HEK293 (cell line): ENCODE measurements at regions not wholly inside any gene's neighbourhood (a gene's known extent, or its start where the extent isn't known, plus 50 kb on each side); places are given as distances from the start of the nearest gene placed in this dataset.

Source experiments
- CTCF ChIA-PET: fragments of 350-600 bp; formaldehyde crosslinking; extraction: SDS; loops from one replicate; lab custom pipeline; 2021; ENCODE audit warnings: antibody characterized with exemption; lab: Yijun Ruan, JAX
- POLR2A ChIA-PET: fragments of 300-600 bp; formaldehyde crosslinking; extraction: SDS; loops from one replicate; lab custom pipeline; 2020; ENCODE audit warnings: antibody characterized with exemption, inconsistent platforms; lab: Yijun Ruan, JAX
- H3K27ac ChIP-seq: fragments of 200-500 bp; sonication (Bioruptor generic); 2 replicates; pipeline ENCODE4 v1.5.1; 2014; ENCODE audit warnings: low read depth, low read length, control low read depth, inconsistent platforms; ENCODE audit errors: extremely low read depth
- H3K36me3 ChIP-seq, 2 experiments: fragments of 200-500 bp in 1 of 2; sonication (Bioruptor generic) in 1 of 2; 1 replicate in 1 of 2; 2 replicates in 1 of 2; pipeline ENCODE4 v1.5.1; 2014 to 2017; ENCODE audit warnings: inconsistent platforms in 2 of 2, low read length in 2 of 2; ENCODE audit not compliant: control insufficient read depth in 2 of 2, insufficient read depth in 1 of 2
- H3K4me1 ChIP-seq: fragments of 200-500 bp; sonication (Bioruptor generic); 2 replicates; pipeline ENCODE4 v1.5.1; 2014; ENCODE audit warnings: mild to moderate bottlenecking, low read length, inconsistent platforms; ENCODE audit not compliant: control insufficient read depth, insufficient read depth
- H3K4me3 ChIP-seq: 2 replicates; pipeline ENCODE4 v1.5.1; 2011; ENCODE audit warnings: low read depth, mild to moderate bottlenecking, control low read depth, low read length, moderate library complexity
- H3K9me3 ChIP-seq: fragments of 200-500 bp; sonication (Bioruptor generic); 2 replicates; pipeline ENCODE4 v1.5.1; 2014; ENCODE audit warnings: low read depth, low read length, inconsistent platforms; ENCODE audit not compliant: control insufficient read depth, insufficient read depth
- FEZF1 ChIP-seq: fragments of 450-650 bp; formaldehyde crosslinking; IDR thresholded peaks from 2 replicates; pipeline ENCODE4 v1.5.1; 2016; ENCODE audit warnings: missing biosample characterization, missing genetic modification characterization
- KLF9 ChIP-seq: fragments of 450-650 bp; formaldehyde crosslinking; IDR thresholded peaks from 2 replicates; pipeline ENCODE4 v1.5.1; 2016; ENCODE audit warnings: missing biosample characterization, missing genetic modification characterization, low read depth
- SCRT2 ChIP-seq: fragments of 450-650 bp; formaldehyde crosslinking; IDR thresholded peaks from 2 replicates; pipeline ENCODE4 v1.5.1; 2016; ENCODE audit warnings: missing biosample characterization, missing genetic modification characterization
- WT1 ChIP-seq: fragments of 450-650 bp; formaldehyde crosslinking; IDR thresholded peaks from 2 replicates; pipeline ENCODE4 v1.5.1; 2016; ENCODE audit warnings: missing biosample characterization, missing genetic modification characterization
- ZNF121 ChIP-seq: fragments of 450-650 bp; formaldehyde crosslinking; IDR thresholded peaks from 2 replicates; pipeline ENCODE4 v1.5.1; 2016; ENCODE audit warnings: missing biosample characterization, missing genetic modification characterization
- ZNF140 ChIP-seq: fragments of 450-650 bp; formaldehyde crosslinking; IDR thresholded peaks from 2 replicates; pipeline ENCODE4 v1.5.1; 2016; ENCODE audit warnings: missing biosample characterization, missing genetic modification characterization
- ZNF175 ChIP-seq: fragments of 450-650 bp; formaldehyde crosslinking; IDR thresholded peaks from 2 replicates; pipeline ENCODE4 v1.5.1; 2016; ENCODE audit warnings: missing biosample characterization, missing genetic modification characterization
- ZNF24 ChIP-seq: fragments of 450-650 bp; formaldehyde crosslinking; IDR thresholded peaks from 2 replicates; pipeline ENCODE4 v1.5.1; 2016; ENCODE audit warnings: missing biosample characterization, missing genetic modification characterization
- ZNF292 ChIP-seq: fragments of 450-650 bp; formaldehyde crosslinking; IDR thresholded peaks from 2 replicates; pipeline ENCODE4 v1.5.1; 2016; ENCODE audit warnings: low read depth, missing biosample characterization, missing genetic modification characterization, borderline replicate concordance
- ZNF324 ChIP-seq: fragments of 450-650 bp; formaldehyde crosslinking; IDR thresholded peaks from 2 replicates; pipeline ENCODE4 v1.5.1; 2016; ENCODE audit warnings: missing biosample characterization, missing genetic modification characterization
- ZNF366 ChIP-seq: fragments of 450-650 bp; formaldehyde crosslinking; conservative IDR thresholded peaks from 2 replicates; pipeline ENCODE4 v1.5.1; 2016; ENCODE audit warnings: missing biosample characterization, missing genetic modification characterization
- ZNF514 ChIP-seq: fragments of 450-650 bp; formaldehyde crosslinking; IDR thresholded peaks from 2 replicates; pipeline ENCODE4 v1.5.1; 2016; ENCODE audit warnings: missing biosample characterization, missing genetic modification characterization
- ZNF529 ChIP-seq: fragments of 450-650 bp; formaldehyde crosslinking; IDR thresholded peaks from 2 replicates; pipeline ENCODE4 v1.5.1; 2017; ENCODE audit warnings: missing genetic modification characterization, missing biosample characterization; ENCODE audit not compliant: insufficient replicate concordance
- ZNF530 ChIP-seq: fragments of 450-650 bp; formaldehyde crosslinking; IDR thresholded peaks from 2 replicates; pipeline ENCODE4 v1.5.1; 2016; ENCODE audit warnings: low read depth, missing biosample characterization, missing genetic modification characterization
- ZNF560 ChIP-seq: fragments of 450-650 bp; formaldehyde crosslinking; IDR thresholded peaks from 2 replicates; pipeline ENCODE4 v1.5.1; 2017; ENCODE audit warnings: missing biosample characterization, missing genetic modification characterization, borderline replicate concordance
- ZNF596 ChIP-seq: fragments of 450-650 bp; IDR thresholded peaks from 2 replicates; pipeline ENCODE4 v1.5.0; 2018; ENCODE audit warnings: missing biosample characterization, mild to moderate bottlenecking, missing genetic modification characterization, moderate library complexity
- ZNF600 ChIP-seq: fragments of 450-650 bp; formaldehyde crosslinking; IDR thresholded peaks from 2 replicates; pipeline ENCODE4 v1.5.1; 2016; ENCODE audit warnings: missing biosample characterization, missing genetic modification characterization
- ZNF610 ChIP-seq: fragments of 450-650 bp; formaldehyde crosslinking; IDR thresholded peaks from 2 replicates; pipeline ENCODE4 v1.5.1; 2016; ENCODE audit warnings: missing biosample characterization, missing genetic modification characterization, borderline replicate concordance
- ZNF626 ChIP-seq: fragments of 450-650 bp; sonication (Bioruptor Pico); formaldehyde crosslinking; IDR thresholded peaks from 2 replicates; pipeline ENCODE4 v1.5.1; 2018; ENCODE audit warnings: missing biosample characterization, missing genetic modification characterization, inconsistent platforms
- ZNF654 ChIP-seq: fragments of 450-650 bp; formaldehyde crosslinking; IDR thresholded peaks from 2 replicates; pipeline ENCODE4 v1.5.1; 2016; ENCODE audit warnings: low read depth, missing biosample characterization, missing genetic modification characterization
- ZNF768 ChIP-seq: fragments of 450-650 bp; formaldehyde crosslinking; IDR thresholded peaks from 2 replicates; pipeline ENCODE4 v1.5.1; 2018; ENCODE audit warnings: missing biosample characterization, mild to moderate bottlenecking, missing genetic modification characterization
- ZNF785 ChIP-seq: fragments of 450-650 bp; formaldehyde crosslinking; IDR thresholded peaks from 2 replicates; pipeline ENCODE4 v1.5.1; 2016; ENCODE audit warnings: missing biosample characterization, missing genetic modification characterization
- TF ChIP-seq, protein P1 (sequence below): fragments of 450-650 bp; formaldehyde crosslinking; optimal IDR thresholded peaks from 2 replicates; pipeline ENCODE3; 2016; ENCODE audit warnings: missing biosample characterization, mild to moderate bottlenecking, missing genetic modification characterization
- TF ChIP-seq, protein P2 (sequence below): fragments of 450-650 bp; formaldehyde crosslinking; IDR thresholded peaks from 2 replicates; pipeline ENCODE4 v1.5.1; 2016; ENCODE audit warnings: missing biosample characterization, missing genetic modification characterization, low read depth
- TF ChIP-seq, protein P3 (sequence below): fragments of 450-650 bp; formaldehyde crosslinking; IDR thresholded peaks from 2 replicates; pipeline ENCODE4 v1.5.1; 2016; ENCODE audit warnings: missing biosample characterization, missing genetic modification characterization
- TF ChIP-seq, protein P4 (sequence below): fragments of 450-650 bp; formaldehyde crosslinking; IDR thresholded peaks from 2 replicates; pipeline ENCODE4 v1.5.1; 2016; ENCODE audit warnings: missing biosample characterization, missing genetic modification characterization

GRCh38 chr5:34449639-34450038, 206.5 kb upstream of the RAI14 start:
- Histone ChIP-seq H3K9me3 (no peaks in the 10 kb centered on the region), H3K4me3 (no peak overlapping the region), H3K4me1 (no peaks in the 10 kb centered on the region), H3K27ac (no peak overlapping the region), H3K36me3 (no peaks in the 10 kb centered on the region)
- POLR2A ChIA-PET: no interaction called here
- CTCF ChIA-PET: interaction anchor here (0.7 to 1.0 kb wide), 2 partner anchors 456 to 814 kb away, joined by 3 to 4 read pairs; no protein-coding TSS in a partner anchor
- no peak for TF ChIP-seq ZNF654
- TF ChIP-seq KLF9 (tag by site-specific recombination): no peak
- TF ChIP-seq, protein P1, sequence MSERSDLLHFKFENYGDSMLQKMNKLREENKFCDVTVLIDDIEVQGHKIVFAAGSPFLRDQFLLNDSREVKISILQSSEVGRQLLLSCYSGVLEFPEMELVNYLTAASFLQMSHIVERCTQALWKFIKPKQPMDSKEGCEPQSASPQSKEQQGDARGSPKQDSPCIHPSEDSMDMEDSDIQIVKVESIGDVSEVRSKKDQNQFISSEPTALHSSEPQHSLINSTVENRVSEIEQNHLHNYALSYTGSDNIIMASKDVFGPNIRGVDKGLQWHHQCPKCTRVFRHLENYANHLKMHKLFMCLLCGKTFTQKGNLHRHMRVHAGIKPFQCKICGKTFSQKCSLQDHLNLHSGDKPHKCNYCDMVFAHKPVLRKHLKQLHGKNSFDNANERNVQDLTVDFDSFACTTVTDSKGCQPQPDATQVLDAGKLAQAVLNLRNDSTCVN (tag by site-specific recombination): no peak
- no peak for TF ChIP-seq ZNF530
- TF ChIP-seq, protein P2, sequence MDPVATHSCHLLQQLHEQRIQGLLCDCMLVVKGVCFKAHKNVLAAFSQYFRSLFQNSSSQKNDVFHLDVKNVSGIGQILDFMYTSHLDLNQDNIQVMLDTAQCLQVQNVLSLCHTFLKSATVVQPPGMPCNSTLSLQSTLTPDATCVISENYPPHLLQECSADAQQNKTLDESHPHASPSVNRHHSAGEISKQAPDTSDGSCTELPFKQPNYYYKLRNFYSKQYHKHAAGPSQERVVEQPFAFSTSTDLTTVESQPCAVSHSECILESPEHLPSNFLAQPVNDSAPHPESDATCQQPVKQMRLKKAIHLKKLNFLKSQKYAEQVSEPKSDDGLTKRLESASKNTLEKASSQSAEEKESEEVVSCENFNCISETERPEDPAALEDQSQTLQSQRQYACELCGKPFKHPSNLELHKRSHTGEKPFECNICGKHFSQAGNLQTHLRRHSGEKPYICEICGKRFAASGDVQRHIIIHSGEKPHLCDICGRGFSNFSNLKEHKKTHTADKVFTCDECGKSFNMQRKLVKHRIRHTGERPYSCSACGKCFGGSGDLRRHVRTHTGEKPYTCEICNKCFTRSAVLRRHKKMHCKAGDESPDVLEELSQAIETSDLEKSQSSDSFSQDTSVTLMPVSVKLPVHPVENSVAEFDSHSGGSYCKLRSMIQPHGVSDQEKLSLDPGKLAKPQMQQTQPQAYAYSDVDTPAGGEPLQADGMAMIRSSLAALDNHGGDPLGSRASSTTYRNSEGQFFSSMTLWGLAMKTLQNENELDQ (tag by site-specific recombination): no peak
- TF ChIP-seq, protein P3, sequence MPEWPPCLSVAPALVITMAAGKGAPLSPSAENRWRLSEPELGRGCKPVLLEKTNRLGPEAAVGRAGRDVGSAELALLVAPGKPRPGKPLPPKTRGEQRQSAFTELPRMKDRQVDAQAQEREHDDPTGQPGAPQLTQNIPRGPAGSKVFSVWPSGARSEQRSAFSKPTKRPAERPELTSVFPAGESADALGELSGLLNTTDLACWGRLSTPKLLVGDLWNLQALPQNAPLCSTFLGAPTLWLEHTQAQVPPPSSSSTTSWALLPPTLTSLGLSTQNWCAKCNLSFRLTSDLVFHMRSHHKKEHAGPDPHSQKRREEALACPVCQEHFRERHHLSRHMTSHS (tag by site-specific recombination): no peak
- no peak for TF ChIP-seq ZNF596 (tag by site-specific recombination)
- TF ChIP-seq ZNF560 (tag by site-specific recombination): no peak
- no peak for TF ChIP-seq ZNF600 (tag by site-specific recombination)
- TF ChIP-seq ZNF514: no peak
- no peak for TF ChIP-seq ZNF610 (tag by site-specific recombination)
- TF ChIP-seq ZNF175 (tag by site-specific recombination): no peak
- no peak for TF ChIP-seq ZNF292 (tag by site-specific recombination)
- no peak for TF ChIP-seq ZNF366 (tag by site-specific recombination)
- TF ChIP-seq ZNF785: no peak
- TF ChIP-seq ZNF324 (tag by site-specific recombination): no peak
- no peak for TF ChIP-seq SCRT2 (tag by site-specific recombination)

GRCh38 chr5:34450338-34450737, 205.8 kb upstream of the RAI14 start:
- ChIA-PET POLR2A (no interaction called here), CTCF (interaction anchor here (4.0 kb wide), 1 partner anchor 10 kb away, joined by 14 read pairs; no protein-coding TSS in a partner anchor)
- no peaks in the 10 kb centered on the region for H3K36me3 ChIP-seq
- H3K4me1 ChIP-seq: no peaks in the 10 kb centered on the region
- TF ChIP-seq, protein P2 (tag by site-specific recombination): no peak
- no peak for TF ChIP-seq ZNF560 (tag by site-specific recombination)
- no peak for TF ChIP-seq WT1
- no peak for TF ChIP-seq ZNF140
- no peak for TF ChIP-seq ZNF121
- TF ChIP-seq ZNF600 (tag by site-specific recombination): no peak
- TF ChIP-seq, protein P4, sequence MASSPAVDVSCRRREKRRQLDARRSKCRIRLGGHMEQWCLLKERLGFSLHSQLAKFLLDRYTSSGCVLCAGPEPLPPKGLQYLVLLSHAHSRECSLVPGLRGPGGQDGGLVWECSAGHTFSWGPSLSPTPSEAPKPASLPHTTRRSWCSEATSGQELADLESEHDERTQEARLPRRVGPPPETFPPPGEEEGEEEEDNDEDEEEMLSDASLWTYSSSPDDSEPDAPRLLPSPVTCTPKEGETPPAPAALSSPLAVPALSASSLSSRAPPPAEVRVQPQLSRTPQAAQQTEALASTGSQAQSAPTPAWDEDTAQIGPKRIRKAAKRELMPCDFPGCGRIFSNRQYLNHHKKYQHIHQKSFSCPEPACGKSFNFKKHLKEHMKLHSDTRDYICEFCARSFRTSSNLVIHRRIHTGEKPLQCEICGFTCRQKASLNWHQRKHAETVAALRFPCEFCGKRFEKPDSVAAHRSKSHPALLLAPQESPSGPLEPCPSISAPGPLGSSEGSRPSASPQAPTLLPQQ: no peak
- TF ChIP-seq ZNF514: no peak
- no peak for TF ChIP-seq ZNF626 (tag by site-specific recombination)
- TF ChIP-seq ZNF24 (tag by site-specific recombination): no peak
- TF ChIP-seq FEZF1: no peak
- no peak for TF ChIP-seq ZNF529 (tag by site-specific recombination)
- no peak for TF ChIP-seq ZNF768 (tag by site-specific recombination)
- H3K27ac ChIP-seq: no peak overlapping the region
- H3K4me3 ChIP-seq: no peak overlapping the region
- H3K9me3 ChIP-seq: no peaks in the 10 kb centered on the region
